ENCODE measurements at regions not wholly inside any gene's neighbourhood (a gene's known extent, or its start where the extent isn't known, plus 50 kb on each side); places are given as distances from the start of the nearest gene placed in this dataset.

GRCh38 chr3:95351158-95351557 is 1288.3 kb downstream of the NSUN3 start:
- TF ChIP-seq SP1 (IDR thresholded peaks at IDR 0.05): no peak
- TF ChIP-seq FOXM1 (IDR thresholded peaks at IDR 0.05; ENCODE audit: borderline replicate concordance): no peak
- no peak for TF ChIP-seq FOXK2 (IDR thresholded peaks at IDR 0.05)
- TF ChIP-seq HDGF (IDR thresholded peaks at IDR 0.05; ENCODE audit: borderline replicate concordance): no peak
- no peak for TF ChIP-seq CTBP1 (IDR thresholded peaks at IDR 0.05; ENCODE audit: borderline replicate concordance)
- TF ChIP-seq SUZ12 (IDR thresholded peaks at IDR 0.05): no peak
- no peak for TF ChIP-seq ZNF384 (IDR thresholded peaks at IDR 0.05)
- TF ChIP-seq TARDBP (IDR thresholded peaks at IDR 0.05): no peak
- TF ChIP-seq LEF1 (IDR thresholded peaks at IDR 0.05; ENCODE audit: borderline replicate concordance): no peak
- no peak for TF ChIP-seq FOXA1 (IDR thresholded peaks at IDR 0.05)
- no peak for TF ChIP-seq L3MBTL2 (conservative IDR thresholded peaks at IDR 0.05)
- no peak for TF ChIP-seq ELF4 (IDR thresholded peaks at IDR 0.05)
